ENCODE measurements at regions not wholly inside any gene's neighbourhood (a gene's known extent, or its start where the extent isn't known, plus 50 kb on each side); places are given as distances from the start of the nearest gene placed in this dataset.

DNA sequence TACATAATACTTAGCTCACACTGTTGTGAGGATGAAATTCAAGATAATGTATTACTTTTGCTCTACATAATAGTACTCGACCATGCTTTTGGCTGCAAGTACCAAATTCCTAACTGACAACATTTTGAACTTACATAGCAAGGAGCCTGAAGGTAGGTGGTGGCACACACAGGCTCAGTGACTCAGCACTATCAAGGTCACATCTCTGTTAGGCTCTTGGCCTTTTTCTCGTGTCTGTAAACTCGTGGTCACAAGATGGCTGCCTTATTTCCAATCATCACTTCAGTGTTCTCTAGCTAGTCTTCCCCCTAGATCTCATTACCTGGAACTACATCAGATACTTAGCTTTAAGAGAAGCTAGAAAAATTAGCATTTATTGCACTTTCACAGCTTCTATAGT lies 61.4 kb upstream of the ABCB5 start:
- TF ChIP-seq, protein P1, sequence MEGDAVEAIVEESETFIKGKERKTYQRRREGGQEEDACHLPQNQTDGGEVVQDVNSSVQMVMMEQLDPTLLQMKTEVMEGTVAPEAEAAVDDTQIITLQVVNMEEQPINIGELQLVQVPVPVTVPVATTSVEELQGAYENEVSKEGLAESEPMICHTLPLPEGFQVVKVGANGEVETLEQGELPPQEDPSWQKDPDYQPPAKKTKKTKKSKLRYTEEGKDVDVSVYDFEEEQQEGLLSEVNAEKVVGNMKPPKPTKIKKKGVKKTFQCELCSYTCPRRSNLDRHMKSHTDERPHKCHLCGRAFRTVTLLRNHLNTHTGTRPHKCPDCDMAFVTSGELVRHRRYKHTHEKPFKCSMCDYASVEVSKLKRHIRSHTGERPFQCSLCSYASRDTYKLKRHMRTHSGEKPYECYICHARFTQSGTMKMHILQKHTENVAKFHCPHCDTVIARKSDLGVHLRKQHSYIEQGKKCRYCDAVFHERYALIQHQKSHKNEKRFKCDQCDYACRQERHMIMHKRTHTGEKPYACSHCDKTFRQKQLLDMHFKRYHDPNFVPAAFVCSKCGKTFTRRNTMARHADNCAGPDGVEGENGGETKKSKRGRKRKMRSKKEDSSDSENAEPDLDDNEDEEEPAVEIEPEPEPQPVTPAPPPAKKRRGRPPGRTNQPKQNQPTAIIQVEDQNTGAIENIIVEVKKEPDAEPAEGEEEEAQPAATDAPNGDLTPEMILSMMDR (IDR thresholded peaks at IDR 0.05; ENCODE audit: insufficient read depth, low read length, poor library complexity, severe bottlenecking): no peak
- H3K4me3 ChIP-seq (replicated peaks; ENCODE audit: low read depth, low read length): no peak overlapping the region
- DNase-seq (ENCODE audit: extremely low read depth, insufficient read length): no peak
- H3K36me3 ChIP-seq (ENCODE audit: control insufficient read depth, insufficient read depth, low read length): no peaks in the 10 kb centered on the region
- no peaks in the 10 kb centered on the region for H3K27me3 ChIP-seq (replicated peaks; ENCODE audit: control insufficient read depth, insufficient read depth, low read length)

DNA sequence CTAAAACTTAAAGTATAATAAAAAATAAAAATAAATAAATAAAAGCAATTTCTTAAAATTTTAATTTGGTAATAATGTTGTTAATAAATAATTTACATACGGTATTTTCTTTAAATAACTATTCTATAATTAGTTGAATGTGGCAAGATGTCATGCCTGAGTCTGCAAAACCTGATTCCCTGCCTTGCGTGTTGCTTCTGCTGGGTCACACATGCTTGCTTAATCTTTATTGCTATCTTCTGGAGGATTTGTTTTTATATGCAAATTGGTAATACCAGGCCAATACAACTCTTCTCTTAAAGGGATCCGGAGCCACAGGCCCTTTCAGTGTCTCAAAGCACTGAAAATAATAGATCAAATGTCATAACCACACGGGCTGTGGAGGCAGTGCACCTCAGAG lies 59.4 kb upstream of the ABCB5 start:
- no peak for DNase-seq (ENCODE audit: extremely low read depth, insufficient read length)
- Histone ChIP-seq H3K4me3 (replicated peaks; ENCODE audit: low read depth, low read length) (no peak overlapping the region), H3K27me3 (replicated peaks; ENCODE audit: control insufficient read depth, insufficient read depth, low read length) (no peaks in the 10 kb centered on the region), H3K36me3 (ENCODE audit: control insufficient read depth, insufficient read depth, low read length) (no peaks in the 10 kb centered on the region)
- TF ChIP-seq, protein P1 (IDR thresholded peaks at IDR 0.05; ENCODE audit: insufficient read depth, low read length, poor library complexity, severe bottlenecking): no peak

DNA sequence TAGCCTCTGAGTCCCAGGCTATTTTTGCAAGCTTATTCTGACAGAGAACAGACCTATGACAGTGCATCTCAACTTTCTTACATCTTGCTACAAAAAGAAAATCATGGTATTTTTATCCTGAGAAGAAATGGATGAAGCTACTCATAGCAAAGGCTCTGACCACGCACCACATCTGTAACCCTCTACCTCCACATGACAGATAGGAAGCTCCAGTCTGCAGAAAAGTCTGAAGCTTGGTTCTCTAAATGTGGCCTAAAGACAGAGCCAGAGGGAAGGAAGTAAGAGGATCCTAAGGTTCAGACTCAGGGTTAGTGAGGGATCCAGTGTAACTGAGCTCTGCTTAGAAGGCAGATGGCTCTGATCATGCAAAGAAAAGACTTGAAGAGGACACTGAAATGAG lies 58.4 kb upstream of the ABCB5 start:
- TF ChIP-seq, protein P1 (IDR thresholded peaks at IDR 0.05; ENCODE audit: insufficient read depth, low read length, poor library complexity, severe bottlenecking): no peak
- no peak overlapping the region for H3K4me3 ChIP-seq (replicated peaks; ENCODE audit: low read depth, low read length)
- H3K27me3 ChIP-seq (replicated peaks; ENCODE audit: control insufficient read depth, insufficient read depth, low read length): no peaks in the 10 kb centered on the region
- DNase-seq (ENCODE audit: extremely low read depth, insufficient read length): no peak
- H3K36me3 ChIP-seq (ENCODE audit: control insufficient read depth, insufficient read depth, low read length): no peaks in the 10 kb centered on the region

GRCh38 chr7:20558963-20559716 lies 56.3 kb upstream of the ABCB5 start:
- H3K36me3 ChIP-seq (ENCODE audit: control insufficient read depth, insufficient read depth, low read length): no peaks in the 10 kb centered on the region
- H3K4me3 ChIP-seq (replicated peaks; ENCODE audit: low read depth, low read length): no peak overlapping the region
- H3K27me3 ChIP-seq (replicated peaks; ENCODE audit: control insufficient read depth, insufficient read depth, low read length): no peaks in the 10 kb centered on the region
- TF ChIP-seq, protein P1 (IDR thresholded peaks at IDR 0.05; ENCODE audit: insufficient read depth, low read length, poor library complexity, severe bottlenecking): no peak
- no peak for DNase-seq (ENCODE audit: extremely low read depth, insufficient read length)

DNA sequence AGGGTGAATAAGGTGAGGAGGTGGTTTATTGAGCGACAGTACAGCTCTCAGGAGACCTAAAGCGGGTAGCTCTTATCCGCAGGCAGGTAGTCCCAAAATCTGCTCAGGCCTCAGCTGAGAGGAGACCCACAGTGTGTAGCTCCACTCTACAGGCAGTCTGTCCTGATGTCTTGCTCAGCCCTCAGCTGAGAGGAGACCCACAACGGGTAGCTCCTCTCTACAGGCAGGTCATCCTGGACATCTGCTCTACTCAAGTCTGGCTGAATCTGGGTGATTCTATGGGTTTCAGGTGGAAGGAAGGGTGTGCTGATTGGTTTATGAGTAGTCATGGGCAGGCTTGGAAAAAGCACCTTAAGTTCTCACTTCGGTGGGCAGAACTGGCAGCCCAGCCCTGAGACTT lies 55.6 kb upstream of the ABCB5 start:
- Histone ChIP-seq H3K4me3 (replicated peaks; ENCODE audit: low read depth, low read length) (no peak overlapping the region), H3K27me3 (replicated peaks; ENCODE audit: control insufficient read depth, insufficient read depth, low read length) (no peaks in the 10 kb centered on the region), H3K36me3 (ENCODE audit: control insufficient read depth, insufficient read depth, low read length) (no peaks in the 10 kb centered on the region)
- TF ChIP-seq, protein P1 (IDR thresholded peaks at IDR 0.05; ENCODE audit: insufficient read depth, low read length, poor library complexity, severe bottlenecking): no peak
- no peak for DNase-seq (ENCODE audit: extremely low read depth, insufficient read length)

All from GM06990 (cell line).